B cell (primary cell): ENCODE measurements at regions not wholly inside any gene's neighbourhood (a gene's known extent, or its start where the extent isn't known, plus 50 kb on each side); places are given as distances from the start of the nearest gene placed in this dataset.

ENCODE experiments used
- EZH2 ChIP-seq: IDR thresholded peaks from 2 replicates; pipeline ENCODE4 v1.6.1; 2012; ENCODE audit warnings: borderline replicate concordance, low read depth, mild to moderate bottlenecking, moderate library complexity, low read length; ENCODE audit not compliant: insufficient read depth, poor library complexity, severe bottlenecking
- TF ChIP-seq, protein P1 (sequence below): fragments of 200-600 bp; IDR thresholded peaks from one replicate; pipeline ENCODE4 v1.8.0; 2022; ENCODE audit warnings: antibody characterized with exemption, mild to moderate bottlenecking

DNA sequence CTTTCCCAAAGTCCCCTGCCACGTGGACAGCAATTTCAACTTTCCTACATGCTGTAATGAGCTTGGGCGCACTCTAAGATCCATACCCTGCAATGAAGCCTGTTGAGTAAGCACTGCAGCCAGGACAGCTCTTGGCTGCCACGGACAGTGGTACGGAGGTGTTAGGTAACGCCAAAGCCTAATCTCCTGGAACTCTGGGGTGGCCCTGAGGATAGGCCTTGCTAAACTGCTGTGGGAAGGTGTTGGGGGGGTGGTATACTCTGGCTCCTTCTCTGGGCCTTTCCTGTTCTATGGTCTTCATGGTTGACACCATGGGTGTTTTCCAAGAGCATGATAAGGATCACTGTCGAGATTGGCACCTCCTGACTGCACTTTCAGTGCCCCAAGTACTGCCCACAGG is 66.4 kb upstream of the PITX1 start:
- TF ChIP-seq, protein P1, sequence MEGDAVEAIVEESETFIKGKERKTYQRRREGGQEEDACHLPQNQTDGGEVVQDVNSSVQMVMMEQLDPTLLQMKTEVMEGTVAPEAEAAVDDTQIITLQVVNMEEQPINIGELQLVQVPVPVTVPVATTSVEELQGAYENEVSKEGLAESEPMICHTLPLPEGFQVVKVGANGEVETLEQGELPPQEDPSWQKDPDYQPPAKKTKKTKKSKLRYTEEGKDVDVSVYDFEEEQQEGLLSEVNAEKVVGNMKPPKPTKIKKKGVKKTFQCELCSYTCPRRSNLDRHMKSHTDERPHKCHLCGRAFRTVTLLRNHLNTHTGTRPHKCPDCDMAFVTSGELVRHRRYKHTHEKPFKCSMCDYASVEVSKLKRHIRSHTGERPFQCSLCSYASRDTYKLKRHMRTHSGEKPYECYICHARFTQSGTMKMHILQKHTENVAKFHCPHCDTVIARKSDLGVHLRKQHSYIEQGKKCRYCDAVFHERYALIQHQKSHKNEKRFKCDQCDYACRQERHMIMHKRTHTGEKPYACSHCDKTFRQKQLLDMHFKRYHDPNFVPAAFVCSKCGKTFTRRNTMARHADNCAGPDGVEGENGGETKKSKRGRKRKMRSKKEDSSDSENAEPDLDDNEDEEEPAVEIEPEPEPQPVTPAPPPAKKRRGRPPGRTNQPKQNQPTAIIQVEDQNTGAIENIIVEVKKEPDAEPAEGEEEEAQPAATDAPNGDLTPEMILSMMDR = no peak
- no peak for TF ChIP-seq EZH2
